Keratinocyte (primary cell): ENCODE measurements at regions not wholly inside any gene's neighbourhood (a gene's known extent, or its start where the extent isn't known, plus 50 kb on each side); places are given as distances from the start of the nearest gene placed in this dataset.
"Not testable (repeated sequence)": the region's sequence is repeated elsewhere in the genome, so short reads cannot be mapped to it uniquely, and the experiment has no call there.

Experiments
- DNase-seq: peaks from one replicate; pipeline ENCODE4 v3.0.0-alpha.2; 2011; ENCODE audit warnings: low read depth, missing footprints, low spot score
- FAIRE-seq: peaks from 2 replicates; lab custom pipeline; 2011; peaks lifted over from hg19 to GRCh38; lab: Jason Lieb, UNC
- H2AFZ ChIP-seq: 2 replicates; pipeline ENCODE4 v1.6.0; 2012; ENCODE audit warnings: low read length, control low read depth, inconsistent platforms; ENCODE audit not compliant: control insufficient read depth
- H3K27ac ChIP-seq: 2 replicates; pipeline ENCODE4 v1.5.1; 2011; ENCODE audit warnings: low read length; ENCODE audit not compliant: control insufficient read depth, insufficient read depth
- H3K27me3 ChIP-seq: 3 replicates; pipeline ENCODE4 v1.6.0; 2011; ENCODE audit warnings: low read length; ENCODE audit not compliant: control insufficient read depth, insufficient read depth; ENCODE audit errors: extremely low read depth
- H3K36me3 ChIP-seq, 2 experiments: 2 replicates in 1 of 2; 3 replicates in 1 of 2; pipeline ENCODE4 v1.5.1; 2011; ENCODE audit warnings: low read length in 2 of 2, mild to moderate bottlenecking in 1 of 2; ENCODE audit not compliant: control insufficient read depth in 2 of 2, insufficient read depth in 2 of 2; ENCODE audit errors: extremely low read depth in 1 of 2
- H3K4me1 ChIP-seq: 3 replicates; pipeline ENCODE4 v1.5.1; 2011; ENCODE audit warnings: low read length; ENCODE audit not compliant: control insufficient read depth, insufficient read depth; ENCODE audit errors: extremely low read depth
- H3K4me2 ChIP-seq: 3 replicates; pipeline ENCODE4 v1.6.0; 2011; ENCODE audit warnings: low read depth, low read length; ENCODE audit not compliant: control insufficient read depth, insufficient read depth; ENCODE audit errors: extremely low read depth
- H3K4me3 ChIP-seq, 3 experiments: fragments of 200-600 bp in 1 of 3; sonication (generic) in 1 of 3; 2 replicates in 2 of 3; 3 replicates in 1 of 3; pipeline ENCODE4 v1.5.1; 2011 to 2016; ENCODE audit warnings: low read length in 3 of 3, mild to moderate bottlenecking in 3 of 3, control low read depth in 2 of 3, inconsistent platforms in 1 of 3, low read depth in 1 of 3, mixed read lengths in 1 of 3, mixed run types in 1 of 3, moderate library complexity in 1 of 3; ENCODE audit not compliant: control insufficient read depth in 2 of 3, insufficient read depth in 2 of 3; ENCODE audit errors: extremely low read depth in 1 of 3
- H3K79me2 ChIP-seq: 2 replicates; pipeline ENCODE4 v1.6.0; 2012; ENCODE audit warnings: low read length; ENCODE audit not compliant: control insufficient read depth, insufficient read depth
- H3K9ac ChIP-seq: 3 replicates; pipeline ENCODE4 v1.6.0; 2011; ENCODE audit warnings: low read length; ENCODE audit not compliant: control insufficient read depth, insufficient read depth; ENCODE audit errors: extremely low read depth
- H3K9me1 ChIP-seq: 3 replicates; pipeline ENCODE4 v1.6.0; 2011; ENCODE audit warnings: low read length; ENCODE audit not compliant: control insufficient read depth, insufficient read depth; ENCODE audit errors: extremely low read depth
- H3K9me3 ChIP-seq: 2 replicates; pipeline ENCODE4 v1.5.1; 2012; ENCODE audit warnings: low read depth, low read length; ENCODE audit not compliant: control insufficient read depth
- H4K20me1 ChIP-seq: 3 replicates; pipeline ENCODE4 v1.6.0; 2011; ENCODE audit warnings: low read length; ENCODE audit not compliant: control insufficient read depth, insufficient read depth; ENCODE audit errors: extremely low read depth
- CTCF ChIP-seq, 3 experiments: IDR thresholded peaks in 1 of 3; conservative IDR thresholded peaks in 1 of 3; optimal IDR thresholded peaks in 1 of 3; 2 replicates in 2 of 3; 3 replicates in 1 of 3; pipeline versions ENCODE3 to v1.5.1; 2011; ENCODE audit warnings: low read length in 3 of 3, mild to moderate bottlenecking in 3 of 3, moderate library complexity in 2 of 3, control low read depth in 1 of 3, inconsistent platforms in 1 of 3; ENCODE audit not compliant: insufficient read depth in 2 of 3; ENCODE audit errors: extremely low read depth in 1 of 3
- EZH2 ChIP-seq: IDR thresholded peaks from one replicate; pipeline ENCODE4 v1.6.1; 2012; ENCODE audit warnings: inconsistent platforms, mild to moderate bottlenecking, low read length, moderate library complexity
- dilution Hi-C: fragments of 300-500 bp; cut with MboI; formaldehyde crosslinking; loops from one replicate; pipeline ENCODE4 v1.7.0; 2020; ENCODE audit warnings: low sequenced_read_pairs; ENCODE audit not compliant: extremely low pct_ligation_motif_present

GRCh38 chr1:91098299-91098906, 76.6 kb upstream of the ZNF644 start:
- Histone ChIP-seq H3K9ac (no peak overlapping the region), H3K4me3 (no peak overlapping the region), H3K4me1 (no peaks in the 10 kb centered on the region), H3K9me3 (no peaks in the 10 kb centered on the region), H2AFZ (no peak overlapping the region), H3K79me2 (no peaks in the 10 kb centered on the region), H3K27ac (no peak overlapping the region), H3K4me2 (no peak overlapping the region), H3K36me3 (no peaks in the 10 kb centered on the region), H3K9me1 (no peaks in the 10 kb centered on the region), H3K27me3 (no peaks in the 10 kb centered on the region), H4K20me1 (no peaks in the 10 kb centered on the region)
- dilution Hi-C loops = no loop called here
- DNase-seq (no peak), FAIRE-seq (no peak)
- TF ChIP-seq CTCF (optimal IDR thresholded peaks at IDR 0.05 in 1 of 3, IDR thresholded peaks at IDR 0.05 in 1 of 3, conservative IDR thresholded peaks at IDR 0.05 in 1 of 3; ENCODE audit: extremely low read depth in 1 of 3, insufficient read depth in 2 of 3, low read length in 3 of 3) (no peak), EZH2 (no peak)

DNA sequence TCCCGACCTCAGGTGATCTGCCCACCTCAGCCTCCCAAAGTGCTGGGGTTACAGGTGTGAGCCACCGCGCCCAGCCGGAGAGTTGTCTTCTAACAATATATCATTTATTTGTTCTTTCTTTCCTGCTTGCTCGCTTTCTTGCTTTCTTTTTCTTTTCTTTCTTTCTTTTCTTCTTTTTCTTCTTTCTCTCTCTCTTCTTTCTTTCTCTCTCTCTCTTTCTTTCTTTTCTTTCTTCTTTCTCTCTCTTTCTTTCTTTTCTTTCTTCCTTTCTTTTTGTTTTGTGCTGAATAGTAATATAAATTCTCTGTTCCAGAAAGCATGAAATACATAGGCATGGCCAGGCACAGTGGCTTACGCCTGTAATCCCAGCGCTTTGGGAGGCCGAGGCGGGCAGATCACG, 73.5 kb upstream of the ZNF644 start:
- not testable (repeated sequence) for H3K27ac ChIP-seq

DNA sequence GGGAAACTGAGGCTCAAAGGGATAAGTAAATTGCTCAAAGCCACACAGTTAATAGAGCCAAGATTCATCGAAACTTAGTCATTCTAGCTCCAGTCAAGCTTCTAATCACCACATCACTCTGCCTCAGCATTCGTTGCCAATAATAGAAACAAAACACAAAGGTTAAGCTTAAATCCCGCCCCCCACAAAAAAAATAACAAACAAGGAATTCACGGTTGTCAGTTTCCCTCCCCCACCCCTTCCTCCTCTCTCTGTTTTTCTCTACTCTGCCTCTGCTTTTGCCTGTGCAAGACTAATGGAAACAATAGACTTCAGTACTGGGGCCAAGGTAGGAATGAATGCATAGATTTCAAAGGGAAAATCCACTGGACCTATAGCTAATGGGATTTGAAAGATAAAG, 70.7 kb upstream of the ZNF644 start:
- DNase-seq = no peak

More for the DNA sequence above, 73.5 kb upstream of the ZNF644 start:
- dilution Hi-C loops, H3K79me2 ChIP-seq, H3K9me1 ChIP-seq, H3K9ac ChIP-seq, H2AFZ ChIP-seq, H4K20me1 ChIP-seq, H3K4me3 ChIP-seq, H3K4me2 ChIP-seq, H3K27me3 ChIP-seq, DNase-seq, H3K36me3 ChIP-seq, H3K9me3 ChIP-seq, FAIRE-seq, H3K4me1 ChIP-seq: not testable (repeated sequence)

More for the DNA sequence above, 70.7 kb upstream of the ZNF644 start:
- no peaks in the 10 kb centered on the region for H3K4me1 ChIP-seq
- H4K20me1 ChIP-seq = no peaks in the 10 kb centered on the region
- H3K4me2 ChIP-seq = no peak overlapping the region
- dilution Hi-C loops = no loop called here
- FAIRE-seq = no peak
- H3K9me3 ChIP-seq = no peaks in the 10 kb centered on the region
- no peaks in the 10 kb centered on the region for H3K79me2 ChIP-seq
- no peak overlapping the region for H3K27ac ChIP-seq
- no peak overlapping the region for H2AFZ ChIP-seq
- H3K27me3 ChIP-seq = no peaks in the 10 kb centered on the region
- no peaks in the 10 kb centered on the region for H3K9me1 ChIP-seq
- no peak overlapping the region for H3K4me3 ChIP-seq
- H3K36me3 ChIP-seq = no peaks in the 10 kb centered on the region
- no peak overlapping the region for H3K9ac ChIP-seq
- no peak for TF ChIP-seq EZH2
- TF ChIP-seq CTCF (optimal IDR thresholded peaks at IDR 0.05 in 1 of 3, IDR thresholded peaks at IDR 0.05 in 1 of 3, conservative IDR thresholded peaks at IDR 0.05 in 1 of 3; ENCODE audit: extremely low read depth in 1 of 3, insufficient read depth in 2 of 3, low read length in 3 of 3) = no peak
